Calu3 (cell line): ENCODE measurements at regions not wholly inside any gene's neighbourhood (a gene's known extent, or its start where the extent isn't known, plus 50 kb on each side); places are given as distances from the start of the nearest gene placed in this dataset.

Experiments
- BruUV-seq: library from RNA; stranded (reverse); fragments of 400-500 nt; replicated peaks from 2 replicates; lab custom pipeline; 2021; lab: Mats Ljungman, UMichigan
- CTCF ChIA-PET: fragments of 300-600 bp; sonication (Branson Sonifier 250); formaldehyde crosslinking; loops from one replicate; lab custom pipeline; 2022; ENCODE audit warnings: antibody characterized with exemption; lab: Charles Lee
- DNase-seq: peaks from one replicate; pipeline ENCODE4 v3.0.0; 2022
- H3K27ac Mint-ChIP-seq: one replicate; pipeline ENCODE4 v1.8.0; 2022; ENCODE audit warnings: mixed read lengths; ENCODE audit not compliant: unreplicated experiment
- H3K27me3 Mint-ChIP-seq: one replicate; pipeline ENCODE4 v1.8.0; 2022; ENCODE audit warnings: mixed read lengths; ENCODE audit not compliant: unreplicated experiment
- H3K36me3 Mint-ChIP-seq: one replicate; pipeline ENCODE4 v1.8.0; 2022; ENCODE audit warnings: mild to moderate bottlenecking, moderate library complexity, mixed read lengths; ENCODE audit not compliant: insufficient read depth, unreplicated experiment
- H3K4me1 Mint-ChIP-seq: one replicate; pipeline ENCODE4 v1.8.0; 2022; ENCODE audit warnings: mild to moderate bottlenecking, low read depth, mixed read lengths; ENCODE audit not compliant: unreplicated experiment
- H3K4me3 Mint-ChIP-seq: one replicate; pipeline ENCODE4 v1.8.0; 2022; ENCODE audit warnings: mild to moderate bottlenecking, low read depth, moderate library complexity, mixed read lengths; ENCODE audit not compliant: unreplicated experiment
- H3K9me3 Mint-ChIP-seq: one replicate; pipeline ENCODE4 v1.8.0; 2022; ENCODE audit warnings: low read depth, mixed read lengths; ENCODE audit not compliant: unreplicated experiment
- intact Hi-C: fragments of 100-400 bp; cut with micrococcal nuclease; formaldehyde crosslinking; loops from one replicate; pipeline ENCODE4 v1.10.0; 2022; ENCODE audit not compliant: unreplicated experiment
- TF ChIP-seq, protein P1 (sequence below): fragments of 200-600 bp; IDR thresholded peaks from one replicate; pipeline ENCODE4 v1.8.0; 2022; ENCODE audit warnings: antibody characterized with exemption; ENCODE audit not compliant: unreplicated experiment

DNA sequence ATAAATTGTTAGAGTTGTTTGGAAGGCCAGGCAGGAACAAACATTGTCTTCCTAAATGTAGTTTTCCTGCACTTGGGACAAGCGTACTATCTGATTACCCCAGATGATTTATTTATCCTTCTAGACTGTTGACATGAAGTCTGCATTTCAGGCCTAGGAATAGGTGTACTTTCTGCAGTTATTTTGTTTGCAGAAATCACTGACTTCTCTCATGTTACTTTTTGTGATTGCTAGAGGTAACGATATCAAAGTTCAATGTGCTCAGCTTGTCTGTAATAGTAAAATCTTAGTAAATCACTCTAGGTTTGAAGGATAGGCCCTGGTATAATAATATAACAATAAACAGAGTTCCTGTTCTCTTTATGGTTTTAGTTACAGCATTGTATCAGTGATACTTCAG lies 75.4 kb upstream of the HDAC9 start:
- CTCF ChIA-PET: no interaction called here
- no peaks in the 10 kb centered on the region for H3K27me3 Mint-ChIP-seq
- intact Hi-C loops: loop anchor here (5.0 kb wide), 1 partner anchor 48 kb away; no protein-coding TSS in a partner anchor
- no peak for DNase-seq
- H3K36me3 Mint-ChIP-seq: no peaks in the 10 kb centered on the region
- H3K4me3 Mint-ChIP-seq: no peak overlapping the region
- no peak overlapping the region for H3K27ac Mint-ChIP-seq
- no peaks in the 10 kb centered on the region for H3K9me3 Mint-ChIP-seq
- TF ChIP-seq, protein P1, sequence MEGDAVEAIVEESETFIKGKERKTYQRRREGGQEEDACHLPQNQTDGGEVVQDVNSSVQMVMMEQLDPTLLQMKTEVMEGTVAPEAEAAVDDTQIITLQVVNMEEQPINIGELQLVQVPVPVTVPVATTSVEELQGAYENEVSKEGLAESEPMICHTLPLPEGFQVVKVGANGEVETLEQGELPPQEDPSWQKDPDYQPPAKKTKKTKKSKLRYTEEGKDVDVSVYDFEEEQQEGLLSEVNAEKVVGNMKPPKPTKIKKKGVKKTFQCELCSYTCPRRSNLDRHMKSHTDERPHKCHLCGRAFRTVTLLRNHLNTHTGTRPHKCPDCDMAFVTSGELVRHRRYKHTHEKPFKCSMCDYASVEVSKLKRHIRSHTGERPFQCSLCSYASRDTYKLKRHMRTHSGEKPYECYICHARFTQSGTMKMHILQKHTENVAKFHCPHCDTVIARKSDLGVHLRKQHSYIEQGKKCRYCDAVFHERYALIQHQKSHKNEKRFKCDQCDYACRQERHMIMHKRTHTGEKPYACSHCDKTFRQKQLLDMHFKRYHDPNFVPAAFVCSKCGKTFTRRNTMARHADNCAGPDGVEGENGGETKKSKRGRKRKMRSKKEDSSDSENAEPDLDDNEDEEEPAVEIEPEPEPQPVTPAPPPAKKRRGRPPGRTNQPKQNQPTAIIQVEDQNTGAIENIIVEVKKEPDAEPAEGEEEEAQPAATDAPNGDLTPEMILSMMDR: no peak
- peaks cover 10% of the 10 kb centered on the region for H3K4me1 Mint-ChIP-seq
- BruUV-seq: no TSS peak

DNA sequence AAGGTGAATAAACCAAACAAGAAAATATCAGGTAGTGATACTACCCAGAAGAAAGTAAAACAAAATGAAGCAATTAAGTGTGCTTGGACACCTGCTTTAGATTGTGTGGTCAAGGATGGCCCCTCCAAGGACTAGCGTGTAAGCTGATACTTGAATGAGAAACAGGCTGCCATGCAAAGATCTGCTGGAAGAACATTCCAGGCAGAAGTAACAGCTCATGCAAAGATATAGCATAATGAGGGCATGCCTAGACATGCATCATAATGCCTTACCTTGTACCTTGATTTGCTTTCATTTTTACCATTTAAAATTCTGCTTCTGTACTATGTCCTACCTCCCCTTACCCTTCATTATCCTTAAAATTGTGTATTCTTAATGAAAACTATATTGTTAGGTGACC lies 74.8 kb upstream of the HDAC9 start:
- no peaks in the 10 kb centered on the region for H3K36me3 Mint-ChIP-seq
- TF ChIP-seq, protein P1: no peak
- DNase-seq: no peak
- no peaks in the 10 kb centered on the region for H3K27me3 Mint-ChIP-seq
- H3K4me1 Mint-ChIP-seq: peaks cover 10% of the 10 kb centered on the region
- CTCF ChIA-PET: no interaction called here
- intact Hi-C loops: loop anchor here (5.0 kb wide), 1 partner anchor 48 kb away; no protein-coding TSS in a partner anchor
- no peak overlapping the region for H3K27ac Mint-ChIP-seq
- H3K9me3 Mint-ChIP-seq: no peaks in the 10 kb centered on the region
- H3K4me3 Mint-ChIP-seq: no peak overlapping the region
- no TSS peak for BruUV-seq

DNA sequence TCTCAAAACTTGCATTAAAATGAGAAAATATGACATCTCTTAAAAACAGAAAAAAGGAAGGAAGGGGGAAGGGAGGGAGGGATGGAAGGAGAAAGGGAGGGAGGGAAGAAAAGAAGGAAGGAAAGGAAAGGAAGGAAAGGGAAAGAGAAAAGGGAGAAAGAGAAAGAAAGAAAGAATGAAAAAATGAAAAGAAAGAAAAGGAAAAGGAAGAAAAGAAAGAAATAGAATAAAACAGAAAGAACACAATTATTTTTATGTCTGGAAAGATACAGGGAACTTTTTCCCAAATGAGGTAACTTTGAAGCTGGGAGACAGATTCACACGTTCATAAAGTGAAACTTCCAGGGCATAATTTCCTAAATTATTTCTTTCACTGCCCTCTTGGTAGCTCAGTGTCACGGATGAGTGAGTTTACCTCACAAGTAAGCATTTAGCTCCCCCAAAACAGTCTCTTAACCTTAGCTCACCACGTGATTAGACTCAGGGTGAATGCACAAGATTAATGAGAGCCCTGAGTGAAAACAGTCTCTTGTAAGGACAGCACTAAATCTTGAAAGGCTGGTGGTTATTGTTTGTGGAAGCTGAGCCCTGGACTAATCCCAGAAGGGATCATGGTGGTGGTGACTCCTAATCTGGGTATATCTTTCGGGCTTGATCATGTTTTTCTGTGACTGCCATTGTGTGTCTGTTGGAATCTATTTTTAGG lies 74.1 kb upstream of the HDAC9 start:
- no peak for DNase-seq
- CTCF ChIA-PET: no interaction called here
- H3K27ac Mint-ChIP-seq: no peak overlapping the region

DNA sequence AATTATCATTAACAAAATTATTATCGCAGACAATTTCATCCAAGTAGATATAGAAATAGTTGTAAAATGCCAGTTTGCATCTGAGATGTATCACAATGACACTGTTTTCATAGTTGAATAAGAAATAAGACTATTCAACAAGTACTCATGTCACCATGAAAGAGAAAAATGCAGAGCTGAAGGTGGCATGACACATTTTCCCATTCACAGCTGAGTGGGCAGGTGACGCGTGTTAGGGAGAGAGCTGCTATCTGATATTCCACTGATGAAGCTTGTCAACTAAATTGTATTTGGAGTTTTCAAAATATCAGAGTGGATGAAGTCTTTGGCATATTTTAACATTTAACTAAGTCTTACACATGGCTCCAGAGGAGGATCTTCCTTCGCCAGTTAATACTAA lies 70.3 kb upstream of the HDAC9 start:
- no TSS peak for BruUV-seq
- CTCF ChIA-PET: no interaction called here
- intact Hi-C loops: no loop called here
- Mint-ChIP-seq H3K4me3 (no peak overlapping the region), H3K9me3 (no peaks in the 10 kb centered on the region), H3K27me3 (no peaks in the 10 kb centered on the region), H3K27ac (no peak overlapping the region), H3K36me3 (no peaks in the 10 kb centered on the region), H3K4me1 (peaks cover 42% of the 10 kb centered on the region)
- no peak for DNase-seq
- TF ChIP-seq, protein P1: no peak

More for the DNA sequence above, 74.1 kb upstream of the HDAC9 start:
- H3K4me1 Mint-ChIP-seq: peaks cover 10% of the 10 kb centered on the region
- H3K27me3 Mint-ChIP-seq: no peaks in the 10 kb centered on the region
- no peaks in the 10 kb centered on the region for H3K36me3 Mint-ChIP-seq
- TF ChIP-seq, protein P1: no peak
- no peak overlapping the region for H3K4me3 Mint-ChIP-seq
- intact Hi-C loops: loop anchor here (2.0 to 5.0 kb wide), 2 partner anchors 37 to 49 kb away; no protein-coding TSS in a partner anchor
- H3K9me3 Mint-ChIP-seq: no peaks in the 10 kb centered on the region
- no TSS peak for BruUV-seq
